BE2C (cell line): ENCODE measurements at regions not wholly inside any gene's neighbourhood (a gene's known extent, or its start where the extent isn't known, plus 50 kb on each side); places are given as distances from the start of the nearest gene placed in this dataset.

Source experiments
- DNase-seq: peaks from one replicate; pipeline ENCODE4 v3.0.0-alpha.2; 2020
- H3K27me3 ChIP-seq: fragments of 250-450 bp; sonication (Bioruptor Pico); 2 replicates; pipeline ENCODE4 v1.5.1; 2020; ENCODE audit warnings: mild to moderate bottlenecking
- H3K36me3 ChIP-seq: fragments of 250-450 bp; sonication (Bioruptor Pico); 2 replicates; pipeline ENCODE4 v1.5.1; 2020; ENCODE audit warnings: mild to moderate bottlenecking
- H3K4me1 ChIP-seq: fragments of 250-450 bp; sonication (Bioruptor Pico); 2 replicates; pipeline ENCODE4 v1.5.1; 2020
- H3K4me3 ChIP-seq: 2 replicates; pipeline ENCODE4 v1.5.1; 2011; ENCODE audit warnings: low read depth, low read length
- H3K9me3 ChIP-seq: fragments of 250-450 bp; sonication (Bioruptor Pico); 2 replicates; pipeline ENCODE4 v1.5.1; 2020
- TF ChIP-seq, protein P1 (sequence below): IDR thresholded peaks from 2 replicates; pipeline ENCODE4 v1.5.1; 2012; ENCODE audit warnings: mild to moderate bottlenecking, low read depth, low read length

DNA sequence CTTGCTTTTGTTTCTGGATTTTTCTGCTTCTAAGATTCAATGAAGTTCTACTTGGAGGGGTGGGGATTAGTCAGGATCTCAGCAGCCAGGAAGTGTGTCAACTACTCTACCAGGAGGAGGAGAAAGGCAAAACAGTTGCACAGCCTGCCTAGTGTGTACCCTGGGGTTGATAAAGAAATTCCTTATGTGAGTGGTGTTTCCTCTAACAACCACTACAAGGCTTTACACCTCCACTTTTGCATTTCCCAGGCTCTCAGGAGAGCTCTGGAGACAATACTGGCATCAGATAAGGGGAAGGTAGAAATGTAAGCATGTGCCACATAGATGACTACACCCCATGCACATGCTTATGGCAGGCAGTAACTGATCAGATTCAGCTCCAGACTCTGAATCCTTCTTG, 174.6 kb downstream of the TOX3 start:
- no peaks in the 10 kb centered on the region for H3K36me3 ChIP-seq
- H3K4me3 ChIP-seq, result no peak overlapping the region
- no peaks in the 10 kb centered on the region for H3K9me3 ChIP-seq
- peaks cover 15% of the 10 kb centered on the region for H3K4me1 ChIP-seq
- no peaks in the 10 kb centered on the region for H3K27me3 ChIP-seq
- TF ChIP-seq, protein P1, sequence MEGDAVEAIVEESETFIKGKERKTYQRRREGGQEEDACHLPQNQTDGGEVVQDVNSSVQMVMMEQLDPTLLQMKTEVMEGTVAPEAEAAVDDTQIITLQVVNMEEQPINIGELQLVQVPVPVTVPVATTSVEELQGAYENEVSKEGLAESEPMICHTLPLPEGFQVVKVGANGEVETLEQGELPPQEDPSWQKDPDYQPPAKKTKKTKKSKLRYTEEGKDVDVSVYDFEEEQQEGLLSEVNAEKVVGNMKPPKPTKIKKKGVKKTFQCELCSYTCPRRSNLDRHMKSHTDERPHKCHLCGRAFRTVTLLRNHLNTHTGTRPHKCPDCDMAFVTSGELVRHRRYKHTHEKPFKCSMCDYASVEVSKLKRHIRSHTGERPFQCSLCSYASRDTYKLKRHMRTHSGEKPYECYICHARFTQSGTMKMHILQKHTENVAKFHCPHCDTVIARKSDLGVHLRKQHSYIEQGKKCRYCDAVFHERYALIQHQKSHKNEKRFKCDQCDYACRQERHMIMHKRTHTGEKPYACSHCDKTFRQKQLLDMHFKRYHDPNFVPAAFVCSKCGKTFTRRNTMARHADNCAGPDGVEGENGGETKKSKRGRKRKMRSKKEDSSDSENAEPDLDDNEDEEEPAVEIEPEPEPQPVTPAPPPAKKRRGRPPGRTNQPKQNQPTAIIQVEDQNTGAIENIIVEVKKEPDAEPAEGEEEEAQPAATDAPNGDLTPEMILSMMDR, result no peak
- no peak for DNase-seq

DNA sequence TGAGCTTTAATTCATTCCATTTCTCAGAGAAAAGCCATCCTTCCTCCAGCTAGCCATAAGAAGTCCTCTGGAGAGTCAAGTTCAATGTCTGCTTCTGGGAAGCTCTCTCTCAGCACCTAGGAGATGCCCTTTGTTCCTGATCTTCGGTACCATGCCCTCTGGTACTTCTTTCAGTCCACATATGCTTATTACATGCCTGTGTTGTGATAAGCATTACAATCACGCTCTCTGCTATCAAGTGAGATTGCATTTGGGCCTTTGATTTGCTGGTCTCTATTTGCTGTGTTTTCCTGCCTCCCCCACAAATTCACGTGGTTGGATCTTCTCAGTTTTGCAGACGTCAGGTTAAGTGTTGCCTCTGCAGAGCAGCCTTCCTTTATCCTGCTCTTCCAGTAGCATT, 178.1 kb downstream of the TOX3 start:
- DNase-seq, result no peak
- Histone ChIP-seq H3K4me1 (peaks cover 10% of the 10 kb centered on the region), H3K9me3 (no peaks in the 10 kb centered on the region), H3K27me3 (no peaks in the 10 kb centered on the region), H3K36me3 (no peaks in the 10 kb centered on the region), H3K4me3 (no peak overlapping the region)
- TF ChIP-seq, protein P1, result no peak

DNA sequence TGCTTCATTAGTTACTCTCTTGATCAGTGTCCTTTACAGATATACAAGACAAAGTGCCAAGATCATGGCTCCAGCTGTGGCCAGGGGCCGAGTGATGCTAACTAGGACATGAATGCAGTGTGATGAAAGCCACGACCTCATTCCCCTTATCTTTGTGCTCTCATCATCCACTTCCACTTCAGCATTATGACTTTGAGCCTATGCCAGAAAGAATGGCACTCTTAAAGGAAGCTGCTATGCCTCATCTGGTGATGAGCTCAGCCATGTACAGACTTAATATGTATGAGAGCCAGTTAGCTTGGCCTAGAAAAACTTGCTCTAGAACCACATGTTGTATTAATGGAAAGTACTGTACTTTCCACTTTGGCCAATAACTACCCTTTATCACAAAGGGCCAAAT, 179.1 kb downstream of the TOX3 start:
- Histone ChIP-seq H3K27me3 (no peaks in the 10 kb centered on the region), H3K9me3 (no peaks in the 10 kb centered on the region), H3K4me1 (peaks cover 10% of the 10 kb centered on the region), H3K4me3 (no peak overlapping the region), H3K36me3 (no peaks in the 10 kb centered on the region)
- TF ChIP-seq, protein P1, result no peak
- DNase-seq, result peak; percentile 22

DNA sequence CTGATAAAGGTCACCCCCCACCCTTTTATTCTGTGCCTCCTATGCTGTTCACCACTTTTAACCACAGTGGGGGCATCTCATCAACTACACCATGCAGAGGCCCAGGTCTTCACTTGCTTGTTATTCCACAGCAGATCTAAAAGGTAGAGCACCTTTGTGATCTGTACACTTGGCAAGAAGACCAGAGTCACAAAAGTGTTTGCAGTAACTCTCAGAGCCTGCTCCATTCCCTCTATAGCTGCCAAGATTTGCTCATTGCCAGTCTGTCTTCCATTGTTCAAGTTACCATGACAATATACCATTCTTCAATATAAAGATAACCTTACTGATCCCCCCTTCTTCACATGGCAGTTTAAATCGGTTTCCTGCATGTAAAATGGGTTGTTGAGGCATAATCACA, 180.0 kb downstream of the TOX3 start:
- no peak for DNase-seq
- Histone ChIP-seq H3K4me1 (peaks cover 10% of the 10 kb centered on the region), H3K4me3 (no peak overlapping the region), H3K9me3 (no peaks in the 10 kb centered on the region), H3K36me3 (no peaks in the 10 kb centered on the region), H3K27me3 (no peaks in the 10 kb centered on the region)
- TF ChIP-seq, protein P1, result no peak

DNA sequence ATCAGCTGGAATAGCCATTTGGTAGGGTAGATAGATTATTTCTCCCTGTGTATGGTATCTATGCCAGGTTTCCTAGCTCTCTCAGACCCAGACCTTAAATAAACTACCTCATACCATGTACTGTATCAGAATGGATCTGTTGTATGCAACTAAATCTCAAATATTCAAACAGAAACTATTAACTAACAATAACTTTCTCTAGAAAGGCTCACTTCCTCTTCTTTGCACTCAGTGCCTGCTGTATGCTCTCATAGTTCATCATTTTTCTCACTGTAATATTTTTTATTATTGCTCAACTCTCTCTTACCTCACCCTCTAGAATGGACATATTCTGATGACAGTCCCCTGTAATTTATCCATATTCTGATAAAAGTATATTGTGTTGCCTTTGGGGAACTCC, 182.4 kb downstream of the TOX3 start:
- TF ChIP-seq, protein P1, result no peak
- no peak overlapping the region for H3K4me3 ChIP-seq
- no peak for DNase-seq
- H3K36me3 ChIP-seq, result no peaks in the 10 kb centered on the region
- no peaks in the 10 kb centered on the region for H3K9me3 ChIP-seq
- H3K27me3 ChIP-seq, result no peaks in the 10 kb centered on the region
- peaks cover 10% of the 10 kb centered on the region for H3K4me1 ChIP-seq

DNA sequence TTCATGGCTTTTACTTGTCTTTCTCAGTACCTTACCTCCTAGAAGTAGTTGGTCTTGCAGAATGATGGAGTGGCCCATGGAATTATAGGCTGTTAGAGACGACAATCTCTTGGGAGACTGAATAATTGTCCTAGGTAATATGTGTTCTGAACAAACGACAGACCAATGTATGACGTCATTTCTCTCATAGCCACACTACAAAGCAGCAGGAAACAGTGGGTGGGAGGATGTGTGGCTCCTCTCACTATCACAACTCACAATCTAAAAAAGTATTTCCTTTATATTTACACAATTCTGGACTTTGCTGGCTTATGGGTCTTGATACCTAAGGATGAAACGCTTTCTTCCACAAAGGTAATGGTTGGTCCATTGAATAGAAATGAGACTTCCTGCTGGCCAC, 183.9 kb downstream of the TOX3 start:
- Histone ChIP-seq H3K4me1 (peaks cover 2% of the 10 kb centered on the region), H3K27me3 (no peaks in the 10 kb centered on the region), H3K4me3 (no peak overlapping the region), H3K36me3 (no peaks in the 10 kb centered on the region), H3K9me3 (no peaks in the 10 kb centered on the region)
- DNase-seq, result no peak
- TF ChIP-seq, protein P1, result no peak
